ENCODE measurements at regions not wholly inside any gene's neighbourhood (a gene's known extent, or its start where the extent isn't known, plus 50 kb on each side); places are given as distances from the start of the nearest gene placed in this dataset.

- DNase-seq (ENCODE audit: low read depth in 2 of 2) = no peak
These were observed 208.9 kb upstream of the PFKP start for GRCh38 chr10:2858452-2858851.

- DNase-seq (ENCODE audit: low read depth in 2 of 2) = no peak
These were observed 210.8 kb upstream of the PFKP start for GRCh38 chr10:2856598-2856997.

DNA sequence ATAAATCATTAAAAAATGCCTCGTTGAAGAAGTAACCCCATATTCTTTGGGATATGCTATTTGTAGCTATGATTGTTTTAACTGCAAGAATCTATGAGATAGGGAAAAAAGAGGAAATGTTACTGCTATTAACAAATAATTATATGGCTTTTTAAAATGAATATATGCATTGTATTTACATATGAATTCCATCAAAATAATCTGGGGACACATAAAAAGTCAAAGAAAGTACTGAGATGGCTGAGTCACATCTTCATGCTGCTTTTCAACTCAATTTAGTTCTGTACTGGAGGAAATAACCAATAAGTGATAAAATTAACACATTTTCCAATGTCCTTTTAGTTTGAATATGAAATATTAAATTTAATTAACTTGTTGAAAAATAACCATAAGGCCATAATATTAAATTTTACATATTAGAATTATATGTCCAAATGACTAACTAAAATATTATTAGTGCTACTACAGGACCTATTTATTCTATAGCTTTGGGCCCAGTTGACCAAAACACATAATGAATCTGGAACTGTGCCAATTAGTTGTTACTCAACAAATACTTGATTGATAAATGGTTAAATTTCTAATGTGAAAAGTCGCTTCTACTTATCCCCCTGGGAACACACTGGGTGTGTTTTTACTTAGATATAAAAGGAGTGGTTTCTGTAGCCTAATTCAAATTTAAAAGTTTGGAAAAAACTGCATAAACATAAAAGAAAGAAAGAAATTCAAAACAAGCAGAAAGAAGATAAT, 214.6 kb upstream of the PFKP start:
- DNase-seq (ENCODE audit: low read depth in 2 of 2) = no peak

DNA sequence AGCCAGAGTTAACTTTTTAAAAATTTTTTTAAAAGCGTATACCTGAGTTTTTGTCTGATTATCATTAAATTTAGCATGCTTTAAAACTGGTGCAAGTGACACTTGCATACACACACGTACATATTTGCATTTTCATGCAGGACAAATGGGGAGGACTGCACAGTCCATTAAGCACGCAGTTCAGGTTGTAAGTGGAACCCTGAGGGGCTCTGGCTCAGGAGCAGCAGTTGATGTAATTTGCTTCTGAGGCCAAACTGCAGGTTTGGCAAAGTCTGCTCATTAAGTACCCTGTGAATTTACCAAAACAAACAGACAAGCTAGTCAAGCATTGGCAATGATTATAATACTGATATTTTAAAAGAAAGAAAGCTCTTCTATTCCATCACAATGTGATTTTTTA, 215.8 kb upstream of the PFKP start:
- no peak for DNase-seq (ENCODE audit: low read depth in 2 of 2)

GRCh38 chr10:2850202-2850601, 217.1 kb upstream of the PFKP start:
- DNase-seq (ENCODE audit: low read depth in 2 of 2) = no peak

GRCh38 chr10:2844925-2845324, 222.4 kb upstream of the PFKP start:
- DNase-seq (ENCODE audit: low read depth in 2 of 2) = no peak

DNA sequence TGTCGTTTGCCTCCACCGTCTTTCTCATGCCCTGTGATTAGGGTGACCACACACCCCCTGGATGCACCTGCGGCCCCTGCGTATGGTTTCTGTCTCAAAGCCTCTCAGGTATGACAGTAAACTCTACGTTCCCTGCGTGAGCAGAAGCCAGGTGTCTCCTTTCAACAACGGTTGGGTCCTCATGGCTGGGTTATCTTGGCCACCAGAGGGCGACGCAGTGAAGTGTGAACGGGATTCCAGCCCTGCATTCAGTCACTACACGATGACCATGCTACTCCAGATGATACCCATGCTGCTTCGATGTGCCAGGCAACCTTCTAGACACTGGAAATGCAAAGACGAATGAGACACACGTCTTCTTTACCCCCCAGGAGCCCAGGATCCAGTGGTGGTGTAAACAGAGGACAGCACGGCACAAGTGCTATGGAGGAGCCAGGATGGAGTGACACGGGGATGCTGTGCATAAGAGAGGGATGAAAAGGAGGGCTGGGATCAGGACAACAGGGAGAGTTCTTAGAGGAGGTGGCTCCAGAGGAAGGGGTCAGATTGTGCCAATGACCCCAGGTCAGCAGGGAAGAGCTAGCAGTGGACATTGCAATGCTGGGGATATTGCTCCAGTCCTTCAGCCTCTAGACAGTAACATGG, 228.1 kb upstream of the PFKP start:
- peak; percentile 16 to 44 for DNase-seq (ENCODE audit: low read depth in 2 of 2)

DNA sequence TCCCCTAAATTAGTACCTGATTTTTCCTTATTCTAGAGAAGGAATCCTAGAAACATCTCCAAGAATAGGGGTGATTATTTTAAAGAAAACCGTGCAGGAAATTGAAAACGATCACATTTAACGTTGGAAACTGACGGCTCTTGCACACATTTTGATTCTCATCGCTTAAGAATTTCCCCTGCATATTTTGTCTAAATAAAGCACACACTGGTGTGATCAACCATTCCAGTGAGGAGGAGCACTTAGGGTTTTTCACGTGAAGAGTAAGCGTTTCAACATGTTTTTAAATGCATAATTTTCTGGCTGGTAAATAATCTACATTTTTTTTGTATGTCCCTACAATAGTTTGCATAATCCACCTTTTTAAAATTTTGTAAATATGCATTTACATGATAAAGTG, 229.7 kb upstream of the PFKP start:
- no peak for DNase-seq (ENCODE audit: low read depth in 2 of 2)

DNA sequence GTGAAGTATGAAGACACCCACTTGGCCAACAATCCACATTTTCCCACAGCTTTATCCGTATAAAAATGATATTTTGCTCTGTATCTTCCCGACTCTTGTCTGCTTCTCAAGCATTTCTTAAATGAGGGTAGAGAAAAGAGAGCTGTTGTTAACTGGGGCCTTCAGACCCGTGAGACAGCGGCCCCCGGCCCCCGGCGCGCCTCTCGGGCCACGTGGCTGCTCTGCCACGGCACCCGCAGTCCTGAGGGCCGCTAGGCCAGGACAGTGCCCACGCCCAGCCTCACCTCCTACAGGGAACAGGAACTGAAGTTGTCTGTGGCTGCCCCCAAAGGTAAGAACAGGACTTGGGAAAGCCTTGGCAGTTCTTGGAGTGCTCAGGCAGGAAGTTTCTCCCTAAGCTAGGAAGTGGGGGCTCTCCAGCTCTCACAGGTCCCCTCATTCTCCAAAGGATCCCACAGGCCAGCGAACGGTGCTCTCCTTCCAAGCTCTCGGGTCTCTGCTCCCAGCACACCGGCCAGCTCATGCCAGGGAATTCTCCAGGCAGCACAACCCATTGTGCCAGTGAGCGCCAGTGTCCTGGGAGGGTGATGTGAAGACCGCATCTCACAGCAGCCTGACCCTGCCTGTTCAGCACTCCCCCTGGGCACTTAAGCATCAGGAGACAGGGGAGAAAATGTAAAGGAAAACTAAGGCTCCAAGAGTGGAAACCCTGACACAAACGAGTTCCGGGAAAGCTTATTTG, 230.3 kb upstream of the PFKP start:
- no peak for DNase-seq (ENCODE audit: low read depth in 2 of 2)

DNA sequence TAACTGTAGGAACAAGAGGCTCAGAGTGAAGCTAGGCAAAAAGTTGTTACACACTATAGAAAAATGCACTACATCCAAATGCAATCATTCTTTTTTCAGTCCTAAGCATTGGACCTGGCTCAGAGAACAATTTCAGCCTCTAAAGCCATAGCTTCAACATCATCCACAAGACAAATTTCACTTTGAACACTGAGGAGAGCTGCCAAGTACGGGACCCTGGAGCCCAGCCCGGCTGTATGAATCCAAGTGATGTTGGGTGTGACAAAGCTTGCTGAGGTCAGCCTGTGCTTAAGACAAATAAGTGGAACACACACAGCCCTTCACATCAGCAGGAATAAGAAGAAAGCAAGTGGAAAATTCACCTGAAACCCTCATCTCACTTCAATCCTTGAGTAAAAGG, 233.1 kb upstream of the PFKP start:
- DNase-seq (ENCODE audit: low read depth in 2 of 2) = no peak

GRCh38 chr10:2831509-2831908, 235.8 kb upstream of the PFKP start:
- no peak for DNase-seq (ENCODE audit: low read depth in 2 of 2)

- DNase-seq (ENCODE audit: low read depth in 2 of 2) = no peak
These were observed 238.6 kb upstream of the PFKP start for GRCh38 chr10:2828741-2829140.

DNA sequence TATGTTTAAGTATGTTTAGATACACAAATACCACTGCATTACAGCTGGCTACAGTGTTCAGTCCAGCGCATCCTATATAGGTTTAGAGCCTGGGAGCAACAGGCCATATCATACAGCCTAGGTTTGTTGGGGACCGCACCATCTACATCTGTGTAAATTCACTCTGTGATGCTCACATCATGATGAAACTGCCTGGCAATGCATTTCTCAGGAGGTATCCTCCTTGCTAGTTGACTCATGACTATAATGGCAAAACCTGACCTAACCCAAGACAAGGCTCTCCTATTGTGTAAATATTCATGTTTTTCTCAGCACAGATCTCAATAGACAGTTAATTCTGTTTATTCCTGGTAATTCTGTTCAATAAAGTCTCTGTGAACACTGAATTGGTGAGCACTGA, 240.7 kb upstream of the PFKP start:
- no peak for DNase-seq (ENCODE audit: low read depth in 2 of 2)

- DNase-seq (ENCODE audit: low read depth in 2 of 2) = no peak
These were observed 241.5 kb upstream of the PFKP start for GRCh38 chr10:2825841-2826240.

- DNase-seq (ENCODE audit: low read depth in 2 of 2) = no peak
These were observed 249.3 kb upstream of the PFKP start for GRCh38 chr10:2817940-2818636.

DNA sequence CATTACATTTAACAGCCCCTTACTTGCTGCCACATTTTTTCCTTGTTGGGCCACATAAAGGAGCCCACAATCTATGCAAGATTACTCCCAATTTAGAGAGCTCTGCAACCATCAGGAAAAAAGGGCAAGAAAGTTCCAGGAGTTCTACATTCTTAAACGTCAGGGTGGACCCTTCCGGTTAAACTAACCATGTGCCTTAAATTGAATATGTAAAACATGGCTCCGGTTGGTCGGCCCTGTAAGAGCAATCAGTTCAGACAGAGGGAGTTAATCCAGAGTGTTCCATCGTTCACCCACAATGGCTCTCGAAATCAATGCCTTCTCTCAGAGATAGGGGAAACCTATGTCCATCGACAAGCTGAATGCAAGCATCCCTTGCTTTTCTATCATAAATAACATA, 253.7 kb upstream of the PFKP start:
- DNase-seq (ENCODE audit: low read depth in 2 of 2) = no peak

- no peak for DNase-seq (ENCODE audit: low read depth in 2 of 2)
These were observed 254.1 kb upstream of the PFKP start for GRCh38 chr10:2813286-2813685.

DNA sequence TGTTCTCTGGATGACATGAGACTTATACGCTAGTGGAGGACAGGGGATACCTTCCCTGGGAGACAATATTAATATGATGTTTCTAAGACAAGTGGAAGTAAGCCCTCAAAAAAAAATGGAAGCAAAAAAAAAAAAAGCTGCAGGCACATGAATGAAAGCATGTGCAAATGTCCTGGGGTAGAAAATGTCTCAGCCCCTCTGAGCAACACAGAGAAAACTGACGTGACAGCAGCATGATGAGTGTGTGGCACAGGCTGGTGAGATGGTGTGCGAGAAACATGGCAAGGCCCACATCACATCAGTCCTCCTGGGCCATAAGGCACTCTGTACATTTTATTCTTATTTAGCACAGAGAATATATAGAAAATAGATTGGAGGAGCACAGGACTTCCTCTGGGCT, 254.7 kb upstream of the PFKP start:
- no peak for DNase-seq (ENCODE audit: low read depth in 2 of 2)

DNA sequence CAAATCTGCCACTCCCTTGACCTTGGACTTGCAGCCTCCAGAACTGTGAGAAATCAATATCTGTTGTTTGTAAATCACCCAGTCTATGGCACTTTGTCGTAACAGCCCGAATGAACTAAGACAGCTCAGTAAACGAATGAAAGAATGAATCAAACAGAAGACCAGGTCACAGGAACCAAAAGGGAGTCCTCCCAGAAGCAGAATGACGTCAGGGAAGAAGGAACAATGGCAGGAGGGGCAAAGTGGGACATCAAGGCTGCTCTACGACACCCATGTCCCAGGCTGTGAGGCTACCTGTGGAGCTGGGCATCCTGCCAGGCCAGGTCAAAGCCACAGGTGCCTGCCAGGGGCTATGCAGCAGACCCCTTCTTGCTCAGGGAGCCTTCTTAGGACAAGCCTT, 267.2 kb upstream of the PFKP start:
- no peak for DNase-seq (ENCODE audit: low read depth in 2 of 2)

GRCh38 chr10:2798336-2799022, 268.9 kb upstream of the PFKP start:
- DNase-seq (ENCODE audit: low read depth in 2 of 2) = no peak

DNA sequence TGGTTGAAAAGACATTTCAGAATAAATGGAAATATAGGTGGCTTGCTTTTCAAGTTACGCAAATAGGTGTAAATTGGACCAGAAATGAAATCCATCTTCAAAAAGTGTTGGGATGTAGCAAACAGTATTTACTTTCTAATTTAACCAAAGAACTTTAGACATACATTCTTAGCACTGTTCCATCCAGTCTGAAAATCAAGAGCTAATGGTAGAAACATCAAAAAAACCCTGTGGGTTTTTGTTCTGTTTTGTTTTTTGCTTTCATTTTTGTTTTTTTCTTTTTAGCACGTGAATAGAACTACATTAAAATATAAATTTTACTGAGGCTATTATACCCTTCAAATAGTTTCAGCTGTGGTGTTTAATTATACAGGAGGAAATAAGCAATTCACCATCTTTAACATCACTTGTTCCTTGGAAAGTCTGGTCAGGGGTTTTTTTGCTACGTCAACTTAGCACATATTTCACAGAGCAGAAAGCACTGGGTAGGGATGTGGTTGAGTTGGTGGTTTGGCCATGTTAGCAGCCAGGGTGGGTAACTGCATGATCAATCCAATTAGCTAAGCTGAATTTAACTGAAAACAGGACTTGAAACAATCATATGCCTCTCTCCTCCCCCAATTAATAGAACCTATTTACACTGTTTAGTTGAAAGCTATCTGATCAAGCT, 275.4 kb upstream of the PFKP start:
- DNase-seq (ENCODE audit: low read depth in 2 of 2) = no peak

Measured in stimulated activated CD4-positive, alpha-beta T cell treated with anti-CD3 and anti-CD28 coated beads, Interleukin-4, amount 100 ng/mL, for 48 hours (primary cell).